ENCODE measurements at regions not wholly inside any gene's neighbourhood (a gene's known extent, or its start where the extent isn't known, plus 50 kb on each side); places are given as distances from the start of the nearest gene placed in this dataset.

GRCh38 chrX:9147726-9148125, 113.8 kb upstream of the FAM9B start:
- no peak for DNase-seq (ENCODE audit: low read depth, low spot score)

GRCh38 chrX:9148615-9149399, 114.9 kb upstream of the FAM9B start:
- no peak for DNase-seq (ENCODE audit: low read depth, low spot score)

GRCh38 chrX:9149501-9150245, 115.7 kb upstream of the FAM9B start:
- no peak for DNase-seq (ENCODE audit: low read depth, low spot score)

GRCh38 chrX:9151772-9152307, 117.9 kb upstream of the FAM9B start:
- DNase-seq (ENCODE audit: low read depth, low spot score), result no peak

GRCh38 chrX:9153300-9153699, 119.4 kb upstream of the FAM9B start:
- no peak for DNase-seq (ENCODE audit: low read depth, low spot score)

GRCh38 chrX:9158611-9159010, 124.7 kb upstream of the FAM9B start:
- no peak for DNase-seq (ENCODE audit: low read depth, low spot score)

GRCh38 chrX:9160698-9161329, 126.9 kb upstream of the FAM9B start:
- DNase-seq (ENCODE audit: low read depth, low spot score), result no peak

GRCh38 chrX:9162698-9163097, 128.8 kb upstream of the FAM9B start:
- no peak for DNase-seq (ENCODE audit: low read depth, low spot score)

- no peak for DNase-seq (ENCODE audit: low read depth, low spot score)
Measured at GRCh38 chrX:9163214-9163709, 129.3 kb upstream of the FAM9B start.

GRCh38 chrX:9164086-9164485, 130.2 kb upstream of the FAM9B start:
- no peak for DNase-seq (ENCODE audit: low read depth, low spot score)

GRCh38 chrX:9164533-9165426, 130.9 kb upstream of the FAM9B start:
- no peak for DNase-seq (ENCODE audit: low read depth, low spot score)

GRCh38 chrX:9166584-9166944, 132.6 kb upstream of the FAM9B start:
- DNase-seq (ENCODE audit: low read depth, low spot score), result no peak

- no peak for DNase-seq (ENCODE audit: low read depth, low spot score)
Measured at GRCh38 chrX:9171841-9172463, 138.0 kb upstream of the FAM9B start.

- DNase-seq (ENCODE audit: low read depth, low spot score), result no peak
Measured at GRCh38 chrX:9172464-9172850, 138.5 kb upstream of the FAM9B start.

- no peak for DNase-seq (ENCODE audit: low read depth, low spot score)
Measured at GRCh38 chrX:9180623-9181022, 146.7 kb upstream of the FAM9B start.

GRCh38 chrX:9182041-9182440, 148.1 kb upstream of the FAM9B start:
- DNase-seq (ENCODE audit: low read depth, low spot score), result no peak

GRCh38 chrX:9183481-9183880, 149.6 kb upstream of the FAM9B start:
- DNase-seq (ENCODE audit: low read depth, low spot score), result no peak

- no peak for DNase-seq (ENCODE audit: low read depth, low spot score)
Measured at GRCh38 chrX:9184211-9184610, 150.3 kb upstream of the FAM9B start.

GRCh38 chrX:9188117-9188516, 154.2 kb upstream of the FAM9B start:
- DNase-seq (ENCODE audit: low read depth, low spot score), result no peak

GRCh38 chrX:9189286-9189685, 155.4 kb upstream of the FAM9B start:
- DNase-seq (ENCODE audit: low read depth, low spot score), result no peak

GRCh38 chrX:9191392-9191791, 157.5 kb upstream of the FAM9B start:
- DNase-seq (ENCODE audit: low read depth, low spot score), result no peak

Data from brain pericyte (primary cell).